Caco-2 (cell line): ENCODE measurements at regions not wholly inside any gene's neighbourhood (a gene's known extent, or its start where the extent isn't known, plus 50 kb on each side); places are given as distances from the start of the nearest gene placed in this dataset.

ENCODE experiments used
- BruUV-seq: library from RNA; stranded (reverse); fragments of 400-500 nt; replicated peaks from 2 replicates; lab custom pipeline; 2021; lab: Mats Ljungman, UMichigan
- CTCF ChIA-PET: fragments of 300-600 bp; sonication (Branson Sonifier 250); formaldehyde crosslinking; loops from one replicate; lab custom pipeline; 2022; ENCODE audit warnings: antibody characterized with exemption; lab: Charles Lee
- POLR2A ChIA-PET: fragments of 300-600 bp; sonication (Branson Sonifier 250); formaldehyde crosslinking; loops from one replicate; lab custom pipeline; 2022; ENCODE audit warnings: antibody characterized with exemption; lab: Charles Lee
- DNase-seq, 2 experiments: peaks; one replicate each; pipeline versions ENCODE4 v3.0.0 to v3.0.0-alpha.2; 2020 to 2022
- H3K27me3 ChIP-seq: replicated peaks from 2 replicates; pipeline ENCODE4 v1.6.0; 2011; ENCODE audit warnings: low read length; ENCODE audit not compliant: control insufficient read depth, insufficient read depth
- H3K36me3 ChIP-seq: 2 replicates; pipeline ENCODE4 v1.5.1; 2011; ENCODE audit warnings: low read length; ENCODE audit not compliant: control insufficient read depth, insufficient read depth
- H3K4me1 ChIP-seq: fragments of 250-450 bp; sonication (Bioruptor Pico); 2 replicates; pipeline ENCODE4 v1.5.1; 2020; ENCODE audit warnings: mild to moderate bottlenecking
- H3K4me3 ChIP-seq: 2 replicates; pipeline ENCODE4 v1.5.1; 2011; ENCODE audit warnings: low read depth, mild to moderate bottlenecking, control low read depth, low read length
- H3K9me3 ChIP-seq: fragments of 250-450 bp; sonication (Bioruptor Pico); 2 replicates; pipeline ENCODE4 v1.5.1; 2020; ENCODE audit warnings: mild to moderate bottlenecking, moderate library complexity
- H3K27ac Mint-ChIP-seq: one replicate; pipeline ENCODE4 v1.8.0; 2022; ENCODE audit warnings: mixed read lengths; ENCODE audit not compliant: unreplicated experiment
- H3K27me3 Mint-ChIP-seq: one replicate; pipeline ENCODE4 v1.8.0; 2022; ENCODE audit warnings: mixed read lengths; ENCODE audit not compliant: insufficient read depth, unreplicated experiment
- H3K36me3 Mint-ChIP-seq: one replicate; pipeline ENCODE4 v1.8.0; 2022; ENCODE audit warnings: mild to moderate bottlenecking, mixed read lengths; ENCODE audit not compliant: insufficient read depth, unreplicated experiment
- H3K4me1 Mint-ChIP-seq: one replicate; pipeline ENCODE4 v1.8.0; 2022; ENCODE audit warnings: low read depth, mixed read lengths; ENCODE audit not compliant: unreplicated experiment
- H3K4me3 Mint-ChIP-seq: one replicate; pipeline ENCODE4 v1.8.0; 2022; ENCODE audit warnings: mild to moderate bottlenecking, moderate library complexity, mixed read lengths; ENCODE audit not compliant: unreplicated experiment
- H3K9me3 Mint-ChIP-seq: one replicate; pipeline ENCODE4 v1.8.0; 2022; ENCODE audit warnings: mixed read lengths; ENCODE audit not compliant: unreplicated experiment
- CTCF ChIP-seq, 2 experiments: fragments of 200-600 bp in 1 of 2; IDR thresholded peaks; 1 replicate in 1 of 2; 2 replicates in 1 of 2; pipeline versions ENCODE4 v1.5.1 to v1.8.0; 2011 to 2022; ENCODE audit warnings: antibody characterized with exemption in 1 of 2, control low read depth in 1 of 2, inconsistent platforms in 1 of 2, low read depth in 1 of 2, low read length in 1 of 2, mild to moderate bottlenecking in 1 of 2, moderate library complexity in 1 of 2; ENCODE audit not compliant: insufficient read depth in 1 of 2, severe bottlenecking in 1 of 2, unreplicated experiment in 1 of 2
- intact Hi-C: fragments of 100-400 bp; cut with micrococcal nuclease; formaldehyde crosslinking; loops from one replicate; pipeline ENCODE4 v1.10.0; 2022; ENCODE audit not compliant: unreplicated experiment

GRCh38 chr15:53911431-53911830 lies 66.8 kb upstream of the UNC13C start:
- H3K36me3 Mint-ChIP-seq = no peaks in the 10 kb centered on the region
- no peaks in the 10 kb centered on the region for H3K27me3 ChIP-seq
- no peaks in the 10 kb centered on the region for H3K36me3 ChIP-seq
- no peak for TF ChIP-seq CTCF (IDR thresholded peaks at IDR 0.05; ENCODE audit: insufficient read depth in 1 of 2, low read depth in 1 of 2, low read length in 1 of 2, severe bottlenecking in 1 of 2, unreplicated experiment in 1 of 2)
- no peaks in the 10 kb centered on the region for H3K9me3 Mint-ChIP-seq
- no peaks in the 10 kb centered on the region for H3K27me3 Mint-ChIP-seq
- CTCF ChIA-PET = no interaction called here
- intact Hi-C loops = no loop called here
- no peak overlapping the region for H3K4me3 Mint-ChIP-seq
- DNase-seq = no peak
- H3K4me1 ChIP-seq = no peaks in the 10 kb centered on the region
- POLR2A ChIA-PET = no interaction called here
- H3K9me3 ChIP-seq = no peaks in the 10 kb centered on the region
- no peak overlapping the region for H3K27ac Mint-ChIP-seq
- peaks cover 8% of the 10 kb centered on the region for H3K4me1 Mint-ChIP-seq
- H3K4me3 ChIP-seq = no peak overlapping the region
- BruUV-seq = no TSS peak

GRCh38 chr15:53910852-53911251 lies 67.4 kb upstream of the UNC13C start:
- Histone ChIP-seq H3K4me3 (no peak overlapping the region), H3K36me3 (no peaks in the 10 kb centered on the region), H3K4me1 (no peaks in the 10 kb centered on the region), H3K27me3 (no peaks in the 10 kb centered on the region), H3K9me3 (no peaks in the 10 kb centered on the region)
- ChIA-PET POLR2A (no interaction called here), CTCF (no interaction called here)
- DNase-seq = no peak
- TF ChIP-seq CTCF (IDR thresholded peaks at IDR 0.05; ENCODE audit: insufficient read depth in 1 of 2, low read depth in 1 of 2, low read length in 1 of 2, severe bottlenecking in 1 of 2, unreplicated experiment in 1 of 2) = no peak
- no peak overlapping the region for H3K4me3 Mint-ChIP-seq
- intact Hi-C loops = no loop called here
- BruUV-seq = no TSS peak
- no peaks in the 10 kb centered on the region for H3K36me3 Mint-ChIP-seq
- peak overlapping the region; percentile 80 for H3K27ac Mint-ChIP-seq
- no peaks in the 10 kb centered on the region for H3K9me3 Mint-ChIP-seq
- H3K4me1 Mint-ChIP-seq = peaks cover 8% of the 10 kb centered on the region
- H3K27me3 Mint-ChIP-seq = no peaks in the 10 kb centered on the region

GRCh38 chr15:53910236-53910849 lies 67.9 kb upstream of the UNC13C start:
- DNase-seq = no peak
- no peak overlapping the region for H3K4me3 ChIP-seq
- no peaks in the 10 kb centered on the region for H3K27me3 ChIP-seq
- H3K9me3 ChIP-seq = no peaks in the 10 kb centered on the region
- no peaks in the 10 kb centered on the region for H3K4me1 ChIP-seq
- BruUV-seq = no TSS peak
- peaks cover 8% of the 10 kb centered on the region for H3K4me1 Mint-ChIP-seq
- no peaks in the 10 kb centered on the region for H3K9me3 Mint-ChIP-seq
- H3K36me3 ChIP-seq = no peaks in the 10 kb centered on the region
- ChIA-PET CTCF (no interaction called here), POLR2A (no interaction called here)
- H3K27ac Mint-ChIP-seq = peak overlapping the region; percentile 80
- H3K4me3 Mint-ChIP-seq = no peak overlapping the region
- no peaks in the 10 kb centered on the region for H3K27me3 Mint-ChIP-seq
- H3K36me3 Mint-ChIP-seq = no peaks in the 10 kb centered on the region
- intact Hi-C loops = no loop called here
- no peak for TF ChIP-seq CTCF (IDR thresholded peaks at IDR 0.05; ENCODE audit: insufficient read depth in 1 of 2, low read depth in 1 of 2, low read length in 1 of 2, severe bottlenecking in 1 of 2, unreplicated experiment in 1 of 2)
